Right lobe of liver (tissue), 6 donors: ENCODE measurements at regions not wholly inside any gene's neighbourhood (a gene's known extent, or its start where the extent isn't known, plus 50 kb on each side); places are given as distances from the start of the nearest gene placed in this dataset.

ENCODE experiments used
- ATAC-seq, 4 donors: fragments of 200-7000 bp; cut with Tn5 transposase; one replicate each; pipeline ENCODE4 v1.9.1; 2020; ENCODE audit warnings: mild to moderate bottlenecking in 4 of 4, moderate library complexity in 4 of 4
- DNase-seq, 3 donors: peaks; one replicate each; pipeline ENCODE4 v3.0.0-alpha.2; 2020
- H3K27ac ChIP-seq, 3 donors: fragments of 200-600 bp; one replicate each; pipeline ENCODE4 v1.8.0; 2022
- H3K27me3 ChIP-seq, 2 donors: fragments of 200-600 bp; one replicate each; pipeline ENCODE4 v1.8.0; 2022
- H3K36me3 ChIP-seq, 4 donors: fragments of 200-600 bp; sonication (generic) in 1 of 4; one replicate each; pipeline versions ENCODE4 v1.5.1 to v1.8.0; 2017 to 2022; ENCODE audit warnings: control low read depth in 1 of 4
- H3K4me1 ChIP-seq, 4 donors: fragments of 200-600 bp; sonication (generic) in 1 of 4; one replicate each; pipeline versions ENCODE4 v1.5.1 to v1.8.0; 2017 to 2022; ENCODE audit warnings: control low read depth in 1 of 4
- H3K4me3 ChIP-seq, 3 donors: fragments of 200-600 bp; one replicate each; pipeline ENCODE4 v1.8.0; 2022
- H3K9me3 ChIP-seq, 4 donors: fragments of 200-600 bp; sonication (generic) in 1 of 4; one replicate each; pipeline versions ENCODE4 v1.5.1 to v1.8.0; 2017 to 2022; ENCODE audit warnings: control low read depth in 1 of 4
- POLR2A ChIP-seq: fragments of 450-650 bp; IDR thresholded peaks from one replicate; pipeline ENCODE4 v1.6.1; 2017; ENCODE audit warnings: antibody characterized with exemption, mild to moderate bottlenecking
- WGBS: methylation state at CpG from one replicate; pipeline ENCODE4 v1.1.6; 2018; ENCODE audit warnings: low coverage, low lambda C conversion rate; ENCODE audit not compliant: insufficient coverage; ENCODE audit errors: missing lambda C conversion rate; 5-methylcytosine and 5-hydroxymethylcytosine counted together
- intact Hi-C, 2 donors: fragments of 100-400 bp; cut with DNase I; formaldehyde crosslinking; loops; one replicate each; pipeline versions ENCODE4 v1.11.2 to v1.14.1; 2022
- TF ChIP-seq, protein P1 (sequence below), 4 donors: fragments of 200-600 bp in 3 of 4; fragments of 450-650 bp in 1 of 4; IDR thresholded peaks; one replicate each; pipeline versions ENCODE4 v1.5.1 to v1.8.0; 2016 to 2022; ENCODE audit warnings: antibody characterized with exemption in 4 of 4, mild to moderate bottlenecking in 2 of 4
- donor health status: DM: no; HTN: yes; CAD: no.
- donor health status: DM: no; HTN: no; CAD: no.
- donor health status: DM: no; HTN: no; CAD: no.
- donor health status: DM: no; HTN: yes; CAD: no.
- donor health status: DM: no; HTN: yes; CAD: no.

DNA sequence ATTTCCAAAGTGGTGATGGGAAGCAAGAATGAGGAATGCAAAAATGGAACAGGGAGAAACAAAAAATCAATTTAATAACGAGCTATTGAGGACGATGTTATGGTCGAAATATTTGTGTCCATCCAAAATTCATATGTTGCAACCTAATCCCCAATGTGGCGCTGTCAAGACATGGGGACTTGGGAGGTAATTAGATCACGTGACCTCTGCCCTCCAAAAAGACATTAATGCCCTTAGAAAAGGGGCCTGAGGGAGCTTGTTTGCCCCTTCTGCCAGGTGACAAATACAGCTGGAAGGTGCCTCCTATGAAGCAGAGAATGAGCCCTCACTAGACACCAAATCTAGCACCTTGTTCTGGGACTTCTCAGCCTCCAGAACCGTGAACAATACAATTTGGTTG is 315.2 kb upstream of the CDH9 start:
- ATAC-seq, result no peak
- Histone ChIP-seq H3K27ac (no peak overlapping the region), H3K27me3 (no peaks in the 10 kb centered on the region), H3K4me3 (no peak overlapping the region), H3K4me1 (no peaks in the 10 kb centered on the region), H3K9me3 (no peaks in the 10 kb centered on the region), H3K36me3 (no peaks in the 10 kb centered on the region)
- no peak for DNase-seq
- intact Hi-C loops, result no loop called here
- 44% methylated on average over 6 of the region's 6 CpGs for WGBS
- TF ChIP-seq, protein P1, sequence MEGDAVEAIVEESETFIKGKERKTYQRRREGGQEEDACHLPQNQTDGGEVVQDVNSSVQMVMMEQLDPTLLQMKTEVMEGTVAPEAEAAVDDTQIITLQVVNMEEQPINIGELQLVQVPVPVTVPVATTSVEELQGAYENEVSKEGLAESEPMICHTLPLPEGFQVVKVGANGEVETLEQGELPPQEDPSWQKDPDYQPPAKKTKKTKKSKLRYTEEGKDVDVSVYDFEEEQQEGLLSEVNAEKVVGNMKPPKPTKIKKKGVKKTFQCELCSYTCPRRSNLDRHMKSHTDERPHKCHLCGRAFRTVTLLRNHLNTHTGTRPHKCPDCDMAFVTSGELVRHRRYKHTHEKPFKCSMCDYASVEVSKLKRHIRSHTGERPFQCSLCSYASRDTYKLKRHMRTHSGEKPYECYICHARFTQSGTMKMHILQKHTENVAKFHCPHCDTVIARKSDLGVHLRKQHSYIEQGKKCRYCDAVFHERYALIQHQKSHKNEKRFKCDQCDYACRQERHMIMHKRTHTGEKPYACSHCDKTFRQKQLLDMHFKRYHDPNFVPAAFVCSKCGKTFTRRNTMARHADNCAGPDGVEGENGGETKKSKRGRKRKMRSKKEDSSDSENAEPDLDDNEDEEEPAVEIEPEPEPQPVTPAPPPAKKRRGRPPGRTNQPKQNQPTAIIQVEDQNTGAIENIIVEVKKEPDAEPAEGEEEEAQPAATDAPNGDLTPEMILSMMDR (IDR thresholded peaks at IDR 0.05), result no peak
- no peak for TF ChIP-seq POLR2A

DNA sequence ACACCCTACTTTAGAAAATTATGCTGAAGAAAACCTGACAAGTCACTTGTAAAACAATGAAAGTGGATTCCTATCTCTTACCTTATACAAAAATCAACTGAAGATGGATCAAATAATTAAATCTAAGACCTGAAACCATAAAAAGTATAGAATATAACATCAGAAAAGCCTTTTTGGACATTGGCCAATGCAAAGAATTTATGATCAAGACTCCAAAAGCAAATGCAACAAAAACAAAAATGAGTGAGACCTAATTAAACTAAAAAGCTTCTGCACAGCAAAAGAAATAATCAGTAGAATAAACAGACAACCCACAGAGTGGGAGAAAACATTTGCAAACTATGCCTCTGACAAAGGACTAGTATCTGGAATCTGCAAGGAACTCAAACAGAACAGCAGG is 303.0 kb upstream of the CDH9 start:
- TF ChIP-seq POLR2A, result no peak
- TF ChIP-seq, protein P1 (IDR thresholded peaks at IDR 0.05), result no peak
- no peak overlapping the region for H3K4me3 ChIP-seq
- intact Hi-C loops, result no loop called here
- ATAC-seq (no peak), DNase-seq (no peak)
- H3K27ac ChIP-seq, result no peak overlapping the region
- H3K4me1 ChIP-seq, result no peaks in the 10 kb centered on the region
- no peaks in the 10 kb centered on the region for H3K36me3 ChIP-seq
- H3K9me3 ChIP-seq, result no peaks in the 10 kb centered on the region
- H3K27me3 ChIP-seq, result no peaks in the 10 kb centered on the region

DNA sequence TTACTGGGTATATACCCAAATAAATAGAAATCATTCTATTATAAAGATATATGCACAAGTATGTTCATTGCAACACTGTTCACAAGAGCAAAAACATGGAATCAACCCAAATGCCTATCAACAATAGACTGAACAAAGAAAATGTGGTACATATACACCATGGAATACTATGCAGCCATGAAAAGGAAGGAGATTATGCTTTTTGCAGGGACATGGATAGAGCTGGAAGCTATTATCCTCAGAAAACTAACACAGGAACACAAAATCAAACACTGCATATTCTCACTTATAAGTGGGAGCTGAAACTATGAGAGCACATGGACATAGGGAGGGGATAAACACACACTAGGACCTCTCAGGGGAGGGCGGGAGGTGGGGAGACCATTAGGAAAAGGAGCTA is 298.4 kb upstream of the CDH9 start:
- Histone ChIP-seq H3K4me3 (no peak overlapping the region), H3K9me3 (no peaks in the 10 kb centered on the region), H3K27ac (no peak overlapping the region), H3K4me1 (no peaks in the 10 kb centered on the region), H3K36me3 (no peaks in the 10 kb centered on the region), H3K27me3 (no peaks in the 10 kb centered on the region)
- WGBS, result 18% methylated on average over 1 of the region's 1 CpG
- TF ChIP-seq, protein P1 (IDR thresholded peaks at IDR 0.05), result no peak
- TF ChIP-seq POLR2A, result no peak
- intact Hi-C loops, result no loop called here
- DNase-seq (no peak), ATAC-seq (no peak)

DNA sequence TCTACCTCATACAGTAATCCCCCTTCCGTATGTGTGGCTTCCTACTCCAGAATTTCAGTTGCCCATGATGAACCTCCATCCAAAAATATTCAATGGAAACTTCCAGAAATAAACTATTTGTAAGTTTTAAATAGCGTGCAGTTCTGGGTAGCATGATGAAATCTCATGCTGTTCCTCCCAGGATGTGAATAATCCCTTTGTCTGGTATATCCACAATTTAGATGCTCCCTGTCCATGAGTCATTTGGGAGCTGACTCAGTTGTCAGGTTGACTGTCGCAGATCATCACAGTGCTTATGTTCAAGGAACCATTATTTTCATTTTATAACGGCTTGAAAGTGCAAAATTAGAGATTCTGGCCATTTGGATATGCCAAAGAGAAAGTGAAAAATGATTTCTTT is 290.1 kb upstream of the CDH9 start:
- no peak for ATAC-seq
- intact Hi-C loops, result no loop called here
- H3K27ac ChIP-seq, result no peak overlapping the region
- H3K4me1 ChIP-seq, result no peaks in the 10 kb centered on the region
- WGBS, result 60% methylated on average over 4 of the region's 4 CpGs
- no peak for DNase-seq
- no peak overlapping the region for H3K4me3 ChIP-seq
- H3K36me3 ChIP-seq, result no peaks in the 10 kb centered on the region
- no peaks in the 10 kb centered on the region for H3K27me3 ChIP-seq
- H3K9me3 ChIP-seq, result no peaks in the 10 kb centered on the region
- TF ChIP-seq POLR2A, result no peak
- TF ChIP-seq, protein P1 (IDR thresholded peaks at IDR 0.05), result no peak

DNA sequence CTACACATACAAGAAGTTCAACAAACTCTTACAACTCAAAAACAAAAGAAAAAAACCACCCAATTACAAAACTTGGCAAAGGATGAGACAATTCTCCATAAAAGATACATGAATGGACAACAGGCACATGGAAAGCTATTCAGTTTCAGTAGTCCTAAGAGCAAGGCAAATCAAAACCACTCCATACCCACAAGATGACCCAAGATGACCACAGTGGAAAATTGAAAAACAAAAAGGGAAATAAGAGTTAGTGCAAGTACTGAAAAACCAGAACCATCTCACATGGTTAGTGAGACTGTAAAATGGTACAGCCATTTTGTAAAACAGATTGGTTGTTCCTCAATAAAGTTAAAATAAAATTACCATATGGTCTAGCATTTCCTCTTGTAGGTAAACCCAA is 287.1 kb upstream of the CDH9 start:
- ATAC-seq, result no peak
- H3K4me1 ChIP-seq, result no peaks in the 10 kb centered on the region
- TF ChIP-seq, protein P1 (IDR thresholded peaks at IDR 0.05), result no peak
- no peak for TF ChIP-seq POLR2A
- H3K27me3 ChIP-seq, result no peaks in the 10 kb centered on the region
- DNase-seq, result no peak
- no peak overlapping the region for H3K4me3 ChIP-seq
- H3K9me3 ChIP-seq, result no peaks in the 10 kb centered on the region
- no peak overlapping the region for H3K27ac ChIP-seq
- intact Hi-C loops, result no loop called here
- no peaks in the 10 kb centered on the region for H3K36me3 ChIP-seq
